GM12878 (cell line): ENCODE measurements at regions not wholly inside any gene's neighbourhood (a gene's known extent, or its start where the extent isn't known, plus 50 kb on each side); places are given as distances from the start of the nearest gene placed in this dataset.

Experiments used
- CHD1 ChIP-seq: IDR thresholded peaks from 2 replicates; pipeline ENCODE4 v1.6.1; 2012; ENCODE audit warnings: low read depth, low read length, improper control_type of control experiment
- MXI1 ChIP-seq: fragments of 150-350 bp; IDR thresholded peaks from 2 replicates; pipeline ENCODE4 v1.6.1; 2011; ENCODE audit warnings: low read depth, mild to moderate bottlenecking, inconsistent platforms, low read length, improper control_type of control experiment
- PAX5 ChIP-seq: IDR thresholded peaks from 2 replicates; pipeline ENCODE4 v1.6.1; 2011; ENCODE audit warnings: low read depth, low read length, borderline replicate concordance
- POLR2AphosphoS2 ChIP-seq: IDR thresholded peaks from 2 replicates; pipeline ENCODE4 v1.6.1; 2011; ENCODE audit warnings: low read depth, mild to moderate bottlenecking, low read length, improper control_type of control experiment, moderate library complexity
- YY1 ChIP-seq: IDR thresholded peaks from 2 replicates; pipeline ENCODE4 v1.6.1; 2011; ENCODE audit warnings: low read depth, mild to moderate bottlenecking, low read length
- TF ChIP-seq, protein P1 (sequence below), 3 experiments: IDR thresholded peaks in 2 of 3; conservative IDR thresholded peaks in 1 of 3; 2 replicates each; pipeline ENCODE4 v1.5.1; 2011; ENCODE audit warnings: low read depth in 3 of 3, low read length in 3 of 3, mild to moderate bottlenecking in 3 of 3, control low read depth in 2 of 3, moderate library complexity in 2 of 3, inconsistent platforms in 1 of 3, mixed read lengths in 1 of 3; ENCODE audit not compliant: control insufficient read depth in 2 of 3, insufficient read depth in 1 of 3; ENCODE audit errors: extremely low read depth in 1 of 3

DNA sequence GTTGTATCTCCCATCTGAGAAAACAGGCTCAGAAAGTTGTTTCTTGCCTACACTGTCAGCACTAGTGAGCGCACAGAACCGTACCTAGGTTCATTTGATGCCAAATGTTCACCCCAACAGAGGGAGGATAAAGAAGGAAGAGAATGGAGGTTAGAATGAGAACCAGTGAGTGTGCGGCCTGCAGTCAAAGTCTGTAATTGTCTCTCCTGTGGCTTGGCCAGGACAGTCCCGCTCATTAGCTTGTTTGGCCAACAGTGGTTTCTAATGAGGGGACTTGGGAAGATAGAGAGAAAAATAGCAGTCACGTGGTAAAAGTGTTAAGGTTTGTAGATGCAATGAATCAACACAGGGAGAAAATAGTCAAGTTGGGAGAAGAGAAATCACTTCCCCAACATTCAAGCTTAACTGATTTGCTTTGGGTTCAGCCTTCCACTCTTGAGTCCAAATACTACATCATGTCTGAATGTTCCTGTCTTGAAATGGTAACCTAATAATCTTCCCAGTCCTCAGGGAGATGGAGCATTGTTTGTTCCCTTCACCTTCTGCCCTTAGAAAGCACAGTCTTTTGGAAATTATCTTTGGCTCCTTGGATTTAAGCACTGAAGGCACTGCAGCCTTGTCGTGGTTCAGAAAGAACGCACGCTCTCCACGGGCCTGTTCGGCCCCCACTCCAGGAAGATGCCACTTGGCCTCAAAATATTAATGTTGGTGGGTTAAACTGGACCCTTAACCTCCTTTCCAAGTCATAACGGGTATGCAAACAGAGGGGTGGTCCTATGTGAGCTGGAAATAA is 360.4 kb upstream of the ZNF32 start:
- TF ChIP-seq CHD1 (no peak), MXI1 (no peak), YY1 (no peak), PAX5 (no peak), POLR2AphosphoS2 (no peak)
- TF ChIP-seq, protein P1, sequence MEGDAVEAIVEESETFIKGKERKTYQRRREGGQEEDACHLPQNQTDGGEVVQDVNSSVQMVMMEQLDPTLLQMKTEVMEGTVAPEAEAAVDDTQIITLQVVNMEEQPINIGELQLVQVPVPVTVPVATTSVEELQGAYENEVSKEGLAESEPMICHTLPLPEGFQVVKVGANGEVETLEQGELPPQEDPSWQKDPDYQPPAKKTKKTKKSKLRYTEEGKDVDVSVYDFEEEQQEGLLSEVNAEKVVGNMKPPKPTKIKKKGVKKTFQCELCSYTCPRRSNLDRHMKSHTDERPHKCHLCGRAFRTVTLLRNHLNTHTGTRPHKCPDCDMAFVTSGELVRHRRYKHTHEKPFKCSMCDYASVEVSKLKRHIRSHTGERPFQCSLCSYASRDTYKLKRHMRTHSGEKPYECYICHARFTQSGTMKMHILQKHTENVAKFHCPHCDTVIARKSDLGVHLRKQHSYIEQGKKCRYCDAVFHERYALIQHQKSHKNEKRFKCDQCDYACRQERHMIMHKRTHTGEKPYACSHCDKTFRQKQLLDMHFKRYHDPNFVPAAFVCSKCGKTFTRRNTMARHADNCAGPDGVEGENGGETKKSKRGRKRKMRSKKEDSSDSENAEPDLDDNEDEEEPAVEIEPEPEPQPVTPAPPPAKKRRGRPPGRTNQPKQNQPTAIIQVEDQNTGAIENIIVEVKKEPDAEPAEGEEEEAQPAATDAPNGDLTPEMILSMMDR (IDR thresholded peaks at IDR 0.05 in 2 of 3, conservative IDR thresholded peaks at IDR 0.05 in 1 of 3; ENCODE audit: control insufficient read depth in 2 of 3, extremely low read depth in 1 of 3, insufficient read depth in 1 of 3, low read depth in 3 of 3, low read length in 3 of 3), result no peak
